ENCODE measurements at regions not wholly inside any gene's neighbourhood (a gene's known extent, or its start where the extent isn't known, plus 50 kb on each side); places are given as distances from the start of the nearest gene placed in this dataset.

GRCh38 chr2:56465491-56465890 is 281.7 kb downstream of the CCDC85A start:
- intact Hi-C loops (cut with DNase I), result no loop called here
- no peaks in the 10 kb centered on the region for H3K27me3 ChIP-seq
- no peak for DNase-seq
- H3K4me1 ChIP-seq, result no peaks in the 10 kb centered on the region
- H3K36me3 ChIP-seq, result no peaks in the 10 kb centered on the region
- no peak for TF ChIP-seq POLR2A (IDR thresholded peaks at IDR 0.05)
- TF ChIP-seq EP300 (IDR thresholded peaks at IDR 0.05), result no peak
- TF ChIP-seq CTCF (IDR thresholded peaks at IDR 0.05), result no peak
- no peak overlapping the region for H3K27ac ChIP-seq
- no peak overlapping the region for H3K4me3 ChIP-seq
- H3K9me3 ChIP-seq, result no peaks in the 10 kb centered on the region

DNA sequence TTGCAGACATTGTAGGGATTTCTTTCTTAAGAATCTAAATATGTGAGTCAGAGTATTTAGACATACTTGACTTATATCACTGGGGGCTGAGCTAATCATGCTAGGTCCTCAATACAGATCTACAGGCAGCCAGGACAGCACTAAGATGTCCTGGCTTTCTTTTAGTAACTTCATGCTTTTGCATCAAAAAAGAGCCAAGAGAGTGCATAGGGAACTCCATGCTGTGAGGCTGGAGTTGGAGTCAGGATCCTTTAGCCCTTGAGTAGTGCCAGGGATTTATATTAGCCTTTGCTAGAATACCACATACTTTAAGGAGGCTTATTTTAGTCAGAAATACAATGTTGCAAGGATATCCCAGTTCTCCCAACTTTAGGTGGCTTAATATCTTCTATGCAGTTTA is 289.7 kb downstream of the CCDC85A start:
- Histone ChIP-seq H3K4me3 (no peak overlapping the region), H3K27me3 (no peaks in the 10 kb centered on the region), H3K9me3 (no peaks in the 10 kb centered on the region), H3K4me1 (no peaks in the 10 kb centered on the region), H3K27ac (no peak overlapping the region), H3K36me3 (no peaks in the 10 kb centered on the region)
- TF ChIP-seq EP300 (IDR thresholded peaks at IDR 0.05), result no peak
- TF ChIP-seq POLR2AphosphoS5 (IDR thresholded peaks at IDR 0.05), result no peak
- no peak for TF ChIP-seq POLR2A (IDR thresholded peaks at IDR 0.05)
- TF ChIP-seq CTCF (IDR thresholded peaks at IDR 0.05), result no peak
- intact Hi-C loops (cut with DNase I), result no loop called here
- no peak for DNase-seq

DNA sequence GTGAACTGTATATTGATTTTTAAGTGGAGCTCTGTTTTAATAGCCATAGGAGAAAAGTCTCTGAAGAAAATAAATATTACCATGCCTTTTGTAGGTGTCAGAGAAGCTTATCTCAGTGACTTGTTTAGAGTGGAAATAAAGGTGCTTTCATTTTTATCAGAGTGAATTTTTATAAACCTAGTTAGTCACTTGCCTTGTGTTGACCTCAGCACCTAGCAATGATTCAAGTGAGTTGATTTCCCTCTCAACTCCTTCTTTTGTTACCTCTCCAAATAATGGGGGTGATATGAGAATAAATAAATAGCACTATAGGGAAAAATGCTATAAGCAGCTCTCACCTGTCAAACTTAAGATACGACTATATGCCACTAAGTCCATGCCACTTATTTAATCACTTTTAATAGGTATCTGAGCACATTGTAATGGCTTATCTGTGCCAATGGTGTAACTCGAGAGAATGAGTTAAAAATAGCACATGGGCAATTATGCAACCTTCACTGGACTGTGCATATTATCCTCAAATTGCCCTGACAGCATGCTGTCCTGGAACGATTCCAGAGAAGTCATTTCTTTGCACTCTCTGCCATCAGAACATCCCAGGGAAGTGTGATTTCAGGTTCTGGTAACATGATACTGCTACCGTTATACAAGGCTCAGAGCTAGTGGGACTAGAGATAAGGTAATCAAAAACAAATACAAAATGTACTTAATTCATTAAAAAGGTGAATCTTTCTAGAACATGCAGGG is 290.8 kb downstream of the CCDC85A start:
- Histone ChIP-seq H3K9me3 (no peaks in the 10 kb centered on the region), H3K36me3 (no peaks in the 10 kb centered on the region), H3K4me3 (no peak overlapping the region), H3K4me1 (no peaks in the 10 kb centered on the region), H3K27ac (no peak overlapping the region), H3K27me3 (no peaks in the 10 kb centered on the region)
- WGBS, 2 donors, result 13 to 47% methylated on average over 4 of the region's 4 CpGs
- no peak for TF ChIP-seq CTCF (IDR thresholded peaks at IDR 0.05)
- no peak for DNase-seq
- intact Hi-C loops (cut with DNase I), result no loop called here

DNA sequence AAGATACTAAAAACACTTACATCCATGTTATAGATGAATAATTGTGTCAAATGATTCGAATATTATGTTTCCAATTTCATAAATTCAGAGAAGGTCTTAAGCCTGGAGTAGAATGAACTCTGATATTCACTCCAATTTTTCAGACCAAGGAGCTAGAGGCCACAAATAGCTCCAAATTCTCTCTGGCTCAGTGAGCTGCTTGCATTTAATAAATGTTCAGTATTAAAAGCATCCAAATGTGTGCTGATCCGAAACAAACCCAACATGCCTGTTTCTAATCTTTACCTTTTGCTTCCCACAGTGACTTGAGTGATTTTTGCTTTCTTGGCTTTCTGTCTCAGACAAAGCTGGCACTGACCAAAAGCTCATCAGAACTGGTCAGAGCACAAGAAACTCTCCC is 291.4 kb downstream of the CCDC85A start:
- DNase-seq, result no peak
- Histone ChIP-seq H3K9me3 (no peaks in the 10 kb centered on the region), H3K27ac (no peak overlapping the region), H3K27me3 (no peaks in the 10 kb centered on the region), H3K4me3 (no peak overlapping the region), H3K36me3 (no peaks in the 10 kb centered on the region), H3K4me1 (no peaks in the 10 kb centered on the region)
- intact Hi-C loops (cut with DNase I), result no loop called here
- 75% methylated on average over 2 of the region's 2 CpGs for WGBS, 2 donors
- no peak for TF ChIP-seq CTCF (IDR thresholded peaks at IDR 0.05)

DNA sequence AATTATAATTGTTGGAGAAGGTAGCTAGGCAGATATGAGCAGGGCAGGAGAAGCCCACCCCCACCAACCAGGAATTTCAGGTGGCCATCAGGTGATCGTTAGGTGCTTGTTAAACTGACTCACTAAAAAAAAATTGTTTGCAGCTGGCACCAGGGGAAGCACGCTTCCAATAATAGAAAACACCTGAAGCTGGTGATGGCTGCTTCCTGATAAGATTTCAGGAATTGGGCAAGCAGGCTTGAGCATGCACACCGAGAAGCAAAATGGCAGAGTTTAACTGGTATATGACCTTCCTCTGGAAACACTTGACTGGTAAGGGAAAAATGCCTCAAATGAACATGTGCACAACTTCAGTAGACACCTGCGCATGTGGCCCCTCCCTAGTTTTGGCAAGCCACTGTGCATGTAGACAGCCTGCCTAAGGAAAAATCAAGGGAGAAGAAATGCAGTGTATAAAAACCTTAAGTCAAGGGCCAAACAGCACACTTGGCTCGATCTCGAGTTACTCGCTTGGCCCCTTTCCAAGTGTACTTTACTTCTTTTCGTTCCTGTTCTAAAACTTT is 292.8 kb downstream of the CCDC85A start:
- Histone ChIP-seq H3K4me3 (no peak overlapping the region), H3K36me3 (no peaks in the 10 kb centered on the region), H3K9me3 (no peaks in the 10 kb centered on the region)

More for the DNA sequence above, 292.8 kb downstream of the CCDC85A start:
- WGBS, 2 donors, result 53 to 78% methylated on average over 8 of the region's 8 CpGs
- intact Hi-C loops (cut with DNase I), result no loop called here
- DNase-seq, result no peak
- TF ChIP-seq CTCF (IDR thresholded peaks at IDR 0.05) (no peak), EP300 (IDR thresholded peaks at IDR 0.05) (no peak), POLR2AphosphoS5 (IDR thresholded peaks at IDR 0.05) (no peak), POLR2A (IDR thresholded peaks at IDR 0.05) (no peak)
- no peaks in the 10 kb centered on the region for H3K4me1 ChIP-seq
- no peaks in the 10 kb centered on the region for H3K27me3 ChIP-seq
- H3K27ac ChIP-seq, result no peak overlapping the region
